ENCODE measurements at regions not wholly inside any gene's neighbourhood (a gene's known extent, or its start where the extent isn't known, plus 50 kb on each side); places are given as distances from the start of the nearest gene placed in this dataset.

DNA sequence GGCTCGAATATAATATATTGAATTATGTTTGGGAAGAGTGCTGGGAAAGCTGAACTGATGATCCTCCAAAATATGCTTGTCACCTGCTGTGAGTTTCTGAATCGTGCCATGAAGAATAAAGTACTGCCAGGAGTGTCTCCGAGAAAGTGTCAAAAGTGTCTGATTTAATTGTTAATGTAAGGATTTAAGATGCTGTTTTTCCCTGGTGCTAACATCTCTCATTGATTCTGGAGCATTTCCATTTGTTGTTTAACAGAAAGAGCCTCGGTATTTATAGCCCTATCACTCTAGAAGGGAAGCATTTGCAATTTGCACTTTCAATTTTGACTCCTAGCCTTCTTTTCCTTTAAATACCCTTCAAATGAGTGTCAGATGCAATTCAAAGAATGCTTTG, 342.2 kb downstream of the RND3 start:
- TF ChIP-seq, protein P1, sequence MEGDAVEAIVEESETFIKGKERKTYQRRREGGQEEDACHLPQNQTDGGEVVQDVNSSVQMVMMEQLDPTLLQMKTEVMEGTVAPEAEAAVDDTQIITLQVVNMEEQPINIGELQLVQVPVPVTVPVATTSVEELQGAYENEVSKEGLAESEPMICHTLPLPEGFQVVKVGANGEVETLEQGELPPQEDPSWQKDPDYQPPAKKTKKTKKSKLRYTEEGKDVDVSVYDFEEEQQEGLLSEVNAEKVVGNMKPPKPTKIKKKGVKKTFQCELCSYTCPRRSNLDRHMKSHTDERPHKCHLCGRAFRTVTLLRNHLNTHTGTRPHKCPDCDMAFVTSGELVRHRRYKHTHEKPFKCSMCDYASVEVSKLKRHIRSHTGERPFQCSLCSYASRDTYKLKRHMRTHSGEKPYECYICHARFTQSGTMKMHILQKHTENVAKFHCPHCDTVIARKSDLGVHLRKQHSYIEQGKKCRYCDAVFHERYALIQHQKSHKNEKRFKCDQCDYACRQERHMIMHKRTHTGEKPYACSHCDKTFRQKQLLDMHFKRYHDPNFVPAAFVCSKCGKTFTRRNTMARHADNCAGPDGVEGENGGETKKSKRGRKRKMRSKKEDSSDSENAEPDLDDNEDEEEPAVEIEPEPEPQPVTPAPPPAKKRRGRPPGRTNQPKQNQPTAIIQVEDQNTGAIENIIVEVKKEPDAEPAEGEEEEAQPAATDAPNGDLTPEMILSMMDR (IDR thresholded peaks at IDR 0.05), result no peak
- no peak for TF ChIP-seq POLR2AphosphoS5 (IDR thresholded peaks at IDR 0.05)
- no peak for TF ChIP-seq POLR2A (IDR thresholded peaks at IDR 0.05)
- no peak for TF ChIP-seq EP300 (IDR thresholded peaks at IDR 0.05; ENCODE audit: low read depth)
